Hematopoietic multipotent progenitor cell (in vitro differentiated cells): ENCODE measurements at regions not wholly inside any gene's neighbourhood (a gene's known extent, or its start where the extent isn't known, plus 50 kb on each side); places are given as distances from the start of the nearest gene placed in this dataset.

Experiments used
- DNase-seq, 3 donors: peaks; one replicate each; pipeline ENCODE4 v3.0.0-alpha.2; 2011 to 2015; ENCODE audit warnings: low read depth in 2 of 3, low spot score in 2 of 3

DNA sequence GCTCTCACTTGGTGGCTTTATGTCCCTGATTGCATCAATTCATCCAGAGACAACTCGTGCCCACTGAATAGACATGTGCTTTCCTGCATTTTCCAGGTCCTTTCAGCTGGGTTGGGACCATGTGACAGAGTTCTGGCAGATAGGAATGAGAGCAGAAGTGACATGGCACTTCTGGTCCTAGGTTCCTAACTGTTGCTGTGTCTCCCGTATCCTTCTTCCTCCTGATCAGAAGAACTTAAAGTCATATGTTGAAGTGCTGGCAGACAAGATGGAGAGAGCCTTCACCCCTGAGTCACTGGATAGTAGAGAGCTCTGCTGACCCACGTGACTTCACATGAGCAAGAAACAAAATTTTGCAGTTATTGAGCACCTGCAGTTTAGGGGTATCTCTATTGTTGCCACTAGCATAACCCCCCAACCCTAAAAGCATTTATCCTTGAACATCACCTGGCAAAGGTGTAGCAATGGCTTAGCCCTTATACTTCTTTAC is 80.0 kb downstream of the NREP start:
- DNase-seq = no peak

DNA sequence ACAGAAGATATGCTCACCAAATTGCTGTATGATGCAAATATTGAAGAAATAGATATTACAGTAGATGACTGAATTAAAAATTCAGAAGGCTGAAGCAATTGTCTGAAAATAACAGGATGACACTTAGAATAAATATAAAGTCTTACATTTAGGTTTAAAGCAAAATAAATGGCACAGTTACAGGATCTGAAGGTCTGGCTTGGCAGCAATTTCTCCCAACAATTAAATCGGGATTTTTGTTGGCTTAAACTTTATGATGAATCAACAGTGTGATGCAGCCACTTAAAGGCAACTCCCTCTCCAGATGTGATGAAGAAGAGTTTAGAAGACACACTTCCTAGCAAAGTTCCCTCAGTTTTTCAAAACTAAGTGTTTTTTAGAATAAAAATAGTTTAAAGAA is 80.5 kb downstream of the NREP start:
- DNase-seq = no peak

DNA sequence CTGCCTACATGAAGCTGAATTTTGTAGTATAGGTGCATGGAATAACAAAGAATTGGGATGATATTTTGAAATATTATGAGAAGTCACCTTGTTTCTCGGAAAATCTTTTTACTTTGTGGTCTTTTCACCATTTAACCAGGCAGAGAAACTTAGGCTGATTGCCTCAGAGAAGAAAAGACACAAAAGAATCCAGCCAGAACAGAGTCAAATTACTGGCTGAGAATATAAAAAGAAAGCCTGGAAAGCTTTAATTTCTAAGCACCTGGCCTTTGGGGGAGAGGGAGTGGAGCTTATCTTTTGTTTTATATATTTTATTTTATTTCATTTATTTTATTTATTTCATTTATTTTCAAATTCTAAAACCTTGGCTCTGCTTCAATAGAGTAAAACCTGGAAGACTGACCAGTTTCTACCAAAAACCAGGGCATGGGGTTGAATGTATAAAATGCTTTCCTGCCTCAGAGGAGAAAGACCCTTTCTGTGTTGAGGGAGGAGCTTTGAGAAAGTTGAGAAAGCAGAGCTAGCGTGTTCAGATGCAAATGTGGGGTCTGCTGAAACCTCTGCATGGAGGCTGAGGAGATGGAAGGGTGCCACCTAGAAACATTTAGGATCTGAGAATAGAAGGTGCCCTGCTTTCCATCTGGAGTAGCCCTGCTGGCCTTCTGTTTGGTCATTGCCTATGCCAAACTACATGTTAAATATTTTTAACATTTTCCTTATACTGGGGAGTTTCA is 81.6 kb downstream of the NREP start:
- no peak for DNase-seq

DNA sequence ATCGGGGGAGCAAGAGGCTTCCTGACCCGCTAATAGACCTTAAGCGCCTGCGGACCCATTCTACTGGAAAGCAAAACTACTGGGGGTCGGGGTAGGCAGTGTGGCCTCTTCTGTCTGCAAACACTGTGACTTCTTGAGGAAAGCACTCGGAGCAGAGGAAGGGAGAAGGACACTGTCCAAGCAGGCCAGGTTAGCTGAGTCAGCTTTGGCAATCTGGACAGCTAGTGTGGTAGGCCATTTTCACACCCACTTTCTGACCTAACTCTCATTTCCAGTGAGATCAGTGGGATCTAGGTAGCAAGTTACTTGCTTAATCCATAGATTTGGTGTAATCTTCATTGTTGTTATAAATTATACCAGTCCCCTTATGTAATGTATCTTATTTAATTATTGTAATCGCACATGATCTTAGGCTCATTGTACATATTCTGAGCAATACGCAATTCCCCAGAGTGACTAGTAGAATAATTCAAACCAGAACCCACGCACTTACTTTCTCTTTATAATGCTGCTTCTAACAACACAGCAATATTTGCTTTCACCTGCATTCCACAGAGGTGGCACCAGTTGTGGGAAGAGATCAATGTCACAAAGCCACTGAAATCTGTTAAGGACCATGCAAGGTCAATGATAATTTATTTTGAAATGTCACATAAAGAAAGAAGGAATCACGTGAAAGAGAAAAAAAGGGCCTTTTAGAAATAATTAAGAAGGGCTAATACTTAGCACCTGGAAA is 82.9 kb downstream of the NREP start:
- no peak for DNase-seq

DNA sequence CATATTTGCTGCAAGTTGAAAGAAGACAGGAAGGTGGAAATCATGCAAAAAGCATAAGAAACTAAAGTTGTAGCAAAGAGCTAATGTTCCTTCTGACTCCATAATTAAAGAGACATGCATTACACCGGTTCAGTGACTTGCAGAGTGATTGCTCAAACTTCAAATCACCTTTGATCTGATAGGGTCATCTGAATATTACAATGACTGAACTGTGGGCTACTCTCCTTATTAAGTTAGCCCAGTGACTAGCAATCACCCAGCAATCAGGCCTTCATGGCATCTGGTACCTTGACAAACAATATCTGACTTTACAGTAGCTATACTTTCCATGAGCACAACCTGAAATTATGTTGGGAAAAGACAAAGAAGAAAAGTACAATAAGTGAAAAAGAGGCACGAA is 84.9 kb downstream of the NREP start:
- DNase-seq = no peak

DNA sequence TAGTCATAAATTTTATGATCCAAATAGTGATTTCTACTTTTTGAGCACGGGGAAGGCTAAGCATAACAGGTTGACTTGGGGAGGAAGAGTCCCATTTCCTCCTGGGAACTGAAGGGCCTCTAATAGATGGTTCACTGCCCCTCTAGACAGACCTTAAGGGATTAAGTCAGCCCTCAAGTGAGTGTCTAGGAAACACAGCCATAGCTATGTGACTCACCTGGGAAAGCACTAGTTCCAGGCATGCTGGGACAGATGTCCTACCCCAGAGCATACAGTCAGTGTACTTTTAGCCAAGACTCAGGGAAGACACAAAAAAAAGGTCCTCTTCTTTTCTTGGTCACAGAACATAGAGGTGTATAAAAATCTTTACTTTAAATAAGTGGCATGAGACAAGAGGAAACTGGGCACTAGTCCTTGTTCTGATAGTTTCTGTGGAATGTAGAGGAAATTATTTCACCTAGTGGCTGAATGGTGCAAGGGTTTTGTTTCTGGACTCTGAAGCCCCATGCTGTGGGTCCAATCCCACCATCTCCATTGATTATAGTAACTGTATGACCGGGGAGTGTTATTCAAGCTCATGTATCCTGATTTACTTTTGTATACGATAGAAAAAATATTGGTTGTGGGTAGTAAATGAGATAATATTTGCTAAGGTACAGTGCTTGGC is 86.0 kb downstream of the NREP start:
- DNase-seq = no peak

DNA sequence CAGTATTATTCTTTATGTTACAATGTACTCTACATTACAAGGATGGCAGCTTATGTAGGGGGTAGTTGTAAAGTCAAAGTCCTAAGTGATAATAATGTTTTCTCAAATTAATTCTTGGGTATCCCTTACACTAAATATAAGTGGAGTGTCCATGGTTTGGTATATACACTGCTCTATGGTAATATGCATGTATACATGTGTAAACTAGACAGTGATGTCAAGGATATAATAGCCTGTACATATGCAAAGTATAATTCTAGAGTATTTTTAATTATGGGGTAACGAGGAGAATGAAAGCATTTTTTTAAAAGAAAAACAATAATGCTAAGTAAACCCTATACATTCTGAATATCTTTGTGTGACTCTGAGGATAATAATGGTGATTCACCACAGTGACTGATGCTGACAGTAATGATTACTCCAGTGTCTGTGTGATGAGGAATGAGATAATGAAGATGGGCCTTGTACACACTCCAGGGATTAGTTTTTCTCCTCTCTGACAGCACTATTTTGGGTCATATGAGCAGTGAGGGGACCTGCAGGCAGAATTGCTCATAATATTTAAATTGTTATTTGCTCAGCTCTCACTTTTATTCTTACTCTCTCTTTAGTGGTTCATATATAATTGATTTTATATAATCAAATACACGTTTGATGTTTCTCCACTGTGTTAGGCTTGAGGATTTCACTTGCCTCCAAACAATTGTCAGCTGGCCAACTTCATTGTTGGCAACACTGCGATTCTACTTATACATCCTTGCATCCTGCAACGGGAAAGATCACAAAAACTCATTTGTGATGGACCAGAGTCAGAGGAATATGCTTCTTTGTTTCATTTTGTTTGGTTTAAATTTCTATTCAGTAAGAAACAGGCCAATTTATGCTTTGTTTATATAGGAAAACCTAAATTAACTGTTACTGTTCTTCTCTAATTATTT is 88.2 kb downstream of the NREP start:
- DNase-seq = no peak

DNA sequence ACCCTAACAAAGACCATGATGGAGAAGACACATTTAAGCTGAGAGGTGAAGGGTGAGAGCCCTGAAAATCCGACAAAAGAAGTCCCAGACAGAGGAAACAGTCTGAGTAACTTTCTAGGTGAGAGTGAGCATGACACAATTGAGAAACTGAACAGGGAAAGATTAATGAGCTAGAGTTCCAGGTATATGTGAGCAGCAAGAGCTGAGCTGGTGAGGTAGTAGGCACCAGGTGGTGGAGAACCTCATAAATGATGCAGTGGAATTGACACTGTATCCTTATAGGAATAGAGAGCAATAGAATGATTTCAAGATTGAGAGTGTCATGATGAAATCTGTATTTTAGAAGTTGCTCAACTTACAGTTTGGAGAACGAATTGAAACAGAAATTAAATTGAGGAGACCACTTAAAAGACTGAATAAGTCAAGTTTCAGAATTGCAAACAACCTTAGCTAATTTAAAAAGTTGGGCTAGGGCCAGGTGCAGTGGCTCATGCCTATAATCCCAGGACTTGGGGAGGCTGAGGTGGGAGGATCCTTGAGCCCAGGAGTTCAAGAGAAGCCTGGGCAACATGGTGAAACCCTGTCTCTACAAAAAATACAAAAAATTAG is 89.8 kb downstream of the NREP start:
- DNase-seq = no peak

DNA sequence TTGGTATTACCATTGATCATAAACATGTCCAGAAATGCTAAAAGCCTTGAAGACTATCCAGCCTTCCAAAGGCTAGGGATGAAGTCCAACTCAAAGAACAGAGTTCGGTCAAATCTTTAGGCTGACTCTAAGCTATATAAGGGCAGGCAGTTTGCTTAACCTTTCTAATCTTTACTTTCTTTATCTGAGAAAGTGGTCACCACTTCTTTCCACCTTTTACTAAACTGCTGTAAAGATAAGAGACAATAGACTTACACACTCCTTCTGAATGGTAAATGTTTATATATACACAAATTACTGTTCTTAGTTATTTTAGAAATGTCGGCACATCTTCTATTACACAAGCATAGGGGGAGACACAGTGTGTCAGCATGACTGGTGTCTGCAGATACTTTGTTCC is 100.4 kb downstream of the NREP start:
- DNase-seq = no peak

DNA sequence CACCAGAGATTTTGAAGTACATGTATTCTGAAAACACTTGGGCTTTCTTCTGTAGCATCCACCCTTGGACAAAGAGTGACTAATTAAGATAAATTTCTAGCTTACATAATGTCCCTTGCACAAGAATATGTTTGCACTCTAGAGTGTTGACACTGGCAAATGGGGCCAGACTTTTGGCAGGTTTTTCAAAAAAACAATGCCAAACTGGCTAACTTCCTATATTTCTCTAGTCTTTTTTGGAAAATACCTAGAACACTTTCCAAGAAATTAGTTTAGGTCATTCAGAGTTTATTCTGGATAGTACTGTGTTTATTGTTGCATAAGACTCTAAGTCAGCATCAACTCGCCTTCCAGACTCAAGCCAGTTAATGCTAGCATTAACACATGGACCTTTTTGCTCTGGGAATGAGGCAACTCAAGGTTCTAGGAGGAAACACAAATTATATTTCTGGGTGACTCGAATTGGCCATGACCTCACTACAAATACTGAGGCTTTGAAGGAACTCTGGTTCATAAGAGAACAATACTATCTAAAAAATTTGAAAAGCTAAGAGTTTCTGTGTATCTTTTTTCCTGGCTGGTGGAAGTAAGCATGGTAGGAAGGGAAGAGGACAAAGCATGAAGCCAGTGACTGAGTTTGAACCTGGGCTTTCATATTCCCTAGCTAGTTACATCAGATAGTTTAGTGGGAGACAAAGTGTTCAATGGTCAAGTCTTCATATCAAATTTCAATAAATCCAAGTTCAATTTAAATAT is 101.6 kb downstream of the NREP start:
- DNase-seq = no peak

DNA sequence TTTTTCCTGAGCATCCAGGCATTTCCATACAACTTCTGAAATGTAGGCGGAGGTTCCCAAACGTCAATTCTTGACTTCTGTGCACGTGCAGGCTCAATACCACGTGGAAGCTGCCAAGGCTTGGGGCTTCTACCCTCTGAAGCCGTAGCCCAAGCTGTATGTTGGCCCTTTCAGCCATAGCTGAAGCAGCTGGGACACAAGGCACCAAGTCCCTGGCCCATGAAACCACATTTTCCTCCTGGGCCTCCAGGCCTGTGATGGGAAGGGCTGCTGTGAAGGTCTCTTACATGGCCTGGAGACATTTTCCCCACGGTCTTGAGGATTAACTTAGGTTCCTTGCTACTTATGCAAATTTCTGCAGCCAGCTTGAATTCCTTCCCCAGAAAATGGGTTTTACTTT is 103.6 kb downstream of the NREP start:
- no peak for DNase-seq

DNA sequence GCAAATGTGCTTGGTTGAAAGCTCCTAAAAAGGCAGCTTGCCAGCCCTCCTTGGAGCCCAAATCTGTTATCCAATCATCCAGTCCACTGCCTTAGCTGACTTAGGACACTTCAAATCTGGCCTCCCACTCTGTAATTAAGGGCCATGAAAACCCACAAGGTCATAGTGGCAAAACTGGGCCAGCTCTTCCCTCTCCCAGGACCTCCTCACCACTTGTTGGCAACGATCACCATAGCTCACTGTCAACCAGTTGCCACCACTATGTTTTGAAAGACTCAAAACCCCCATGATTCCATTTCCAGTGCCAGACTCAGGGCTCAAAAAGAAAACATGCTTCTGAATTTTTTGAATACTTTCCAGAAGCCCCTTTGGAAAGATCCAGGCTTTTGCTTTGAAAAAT is 107.5 kb downstream of the NREP start:
- DNase-seq = no peak

DNA sequence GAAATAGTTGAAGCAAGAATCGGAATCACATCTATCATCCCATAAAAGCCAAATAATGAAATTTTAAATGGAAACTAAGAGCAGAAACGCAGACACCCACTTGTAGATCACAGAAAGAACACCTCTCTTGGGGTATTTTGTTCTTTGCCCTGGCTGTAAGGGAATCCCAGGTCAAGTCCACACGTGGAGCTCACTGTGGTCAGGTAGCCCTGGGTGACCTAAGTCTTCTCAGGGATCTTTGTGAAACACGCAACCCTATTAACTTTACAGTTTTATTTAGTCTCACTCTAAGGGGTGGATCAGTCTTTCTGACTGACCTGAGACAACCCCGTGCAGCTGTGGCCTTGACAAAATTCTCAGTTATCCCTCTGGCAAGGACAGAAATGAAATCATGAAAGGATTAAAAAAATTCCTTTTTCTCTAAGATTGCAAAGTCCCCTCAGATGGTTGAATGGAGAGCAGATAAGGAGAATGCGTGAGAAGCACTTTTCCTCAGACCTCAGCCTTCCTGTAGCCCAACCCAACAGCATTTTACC is 111.6 kb downstream of the NREP start:
- no peak for DNase-seq

DNA sequence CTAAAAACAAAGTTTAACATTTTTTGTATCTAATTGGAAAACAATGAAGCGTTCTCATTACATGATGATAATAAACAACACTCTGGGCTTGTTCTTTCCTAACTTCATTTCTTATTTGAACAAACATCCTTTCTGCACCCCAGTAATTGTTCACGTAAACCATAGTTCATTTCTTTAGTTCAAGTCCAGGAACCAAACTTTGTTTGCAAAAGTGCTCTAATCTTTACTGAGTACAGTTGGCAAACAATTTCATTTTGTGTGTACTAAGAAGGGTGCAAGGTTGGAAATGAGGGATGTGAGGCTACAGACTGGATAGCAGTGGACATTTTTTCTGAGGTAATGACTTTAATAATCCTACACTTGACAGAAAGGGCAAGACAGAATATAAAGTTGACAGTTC is 113.5 kb downstream of the NREP start:
- no peak for DNase-seq

DNA sequence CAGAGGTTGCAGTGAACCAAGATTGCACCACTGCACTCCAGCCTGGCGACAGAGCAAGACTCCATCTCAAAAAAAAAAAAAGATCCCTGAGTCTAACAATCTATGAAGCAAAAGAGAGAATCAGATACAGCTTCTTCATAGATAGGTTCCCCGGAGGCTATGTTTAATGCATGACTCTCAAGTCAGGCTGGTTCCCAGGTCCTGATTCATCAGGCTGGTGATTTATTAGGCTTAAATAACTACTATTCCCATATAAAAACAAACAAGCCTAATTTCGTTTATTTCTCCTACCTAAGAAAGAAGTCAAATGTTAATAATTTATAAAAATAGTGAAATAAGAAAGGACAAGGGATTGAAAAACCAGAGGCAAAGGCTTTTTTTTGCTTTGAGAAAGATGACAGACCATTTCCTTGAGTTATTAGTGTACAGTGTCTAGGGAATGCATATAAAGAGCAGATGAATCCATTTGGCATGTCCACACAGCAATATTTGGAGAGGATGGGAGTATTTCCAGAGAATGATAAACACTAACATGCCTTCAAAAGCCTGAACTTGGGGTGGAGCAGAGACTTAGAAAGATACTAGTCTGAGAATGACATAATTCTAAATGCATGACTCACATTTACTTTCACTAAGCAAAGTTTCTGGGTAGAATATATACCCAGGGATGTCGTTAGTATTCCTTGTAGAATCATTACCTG is 115.3 kb downstream of the NREP start:
- DNase-seq = no peak

DNA sequence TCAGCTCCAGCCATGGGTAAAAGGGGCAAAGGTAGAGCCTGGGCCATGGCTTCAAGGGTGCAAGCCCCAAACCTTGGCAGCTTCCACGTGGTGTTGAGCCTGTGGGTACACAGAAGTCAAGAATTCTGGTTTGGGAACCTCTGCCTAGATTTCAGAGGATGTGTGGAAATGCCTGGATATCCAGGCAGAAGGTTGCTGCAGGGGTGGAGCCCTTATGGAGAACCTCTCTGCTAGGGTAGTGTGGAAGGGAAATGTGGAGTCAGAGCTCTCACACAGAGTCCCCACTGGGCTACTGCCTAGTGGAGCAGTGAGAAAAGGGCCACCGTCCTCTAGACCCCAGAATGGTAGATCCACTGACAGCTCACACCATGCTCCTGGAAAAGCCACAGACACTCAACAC is 117.1 kb downstream of the NREP start:
- DNase-seq = no peak

DNA sequence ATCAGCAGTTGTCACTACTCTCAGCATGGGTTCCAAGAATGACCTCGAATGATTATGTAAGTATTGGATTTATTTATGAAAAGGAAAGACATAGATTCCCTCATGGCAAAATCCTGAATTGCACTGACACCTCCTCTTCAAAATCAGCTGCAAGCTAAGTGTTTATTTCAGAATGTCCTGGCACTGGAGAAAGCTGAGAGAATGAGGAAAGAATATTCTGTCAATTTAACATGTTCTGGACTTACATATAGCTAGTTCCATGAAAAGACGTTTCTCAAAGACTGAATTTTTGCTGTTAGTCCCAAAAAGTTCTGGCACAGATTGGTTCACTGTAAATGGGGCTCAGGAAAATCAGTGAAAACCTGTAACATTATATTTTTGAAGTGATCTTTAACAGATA is 120.3 kb downstream of the NREP start:
- no peak for DNase-seq

DNA sequence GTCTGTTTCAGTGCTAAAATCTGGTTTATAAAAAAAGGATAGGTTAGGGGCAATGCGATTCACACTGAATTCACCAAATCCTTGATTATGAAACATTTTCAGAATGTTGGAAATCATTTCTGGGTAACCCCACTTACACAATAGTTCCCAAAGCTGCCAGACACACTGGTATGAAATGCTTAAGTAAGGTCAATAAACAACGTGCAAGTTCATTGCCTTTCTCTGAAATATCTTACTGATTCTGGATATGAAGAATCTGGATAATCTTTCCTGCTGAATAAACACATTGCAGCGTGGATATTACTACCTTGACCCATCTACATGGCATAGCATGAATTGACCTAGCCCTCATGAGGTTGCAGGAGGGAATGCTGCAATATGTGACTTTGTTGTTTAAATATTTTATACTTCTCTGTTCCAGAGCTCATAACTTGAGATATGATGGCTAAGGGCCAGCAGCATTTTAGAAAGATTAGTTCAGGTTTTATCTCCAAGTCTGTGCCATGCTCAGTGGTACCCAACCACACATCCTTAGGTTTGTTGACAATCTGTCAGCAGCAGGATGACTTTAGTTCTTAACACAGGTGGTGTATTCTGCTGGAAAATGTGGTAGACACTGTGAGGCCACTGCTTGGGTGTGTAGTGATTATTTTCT is 121.0 kb downstream of the NREP start:
- DNase-seq = no peak
